K562 (cell line): ENCODE measurements at regions not wholly inside any gene's neighbourhood (a gene's known extent, or its start where the extent isn't known, plus 50 kb on each side); places are given as distances from the start of the nearest gene placed in this dataset.

Source experiments
- ATAC-seq: fragments of 200-7000 bp; cut with Tn5 transposase; 3 replicates; pipeline ENCODE4 v1.9.1; 2020; ENCODE audit warnings: moderate library complexity
- BruUV-seq: library from RNA; stranded (reverse); fragments of 400-500 nt; replicated peaks from 2 replicates; lab custom pipeline; 2021; lab: Mats Ljungman, UMichigan
- CTCF ChIA-PET: fragments of 300-600 bp; formaldehyde crosslinking; extraction: SDS; loops from one replicate; lab custom pipeline; 2021; ENCODE audit warnings: low intra/inter-chr PET ratio; lab: Yijun Ruan, JAX
- POLR2A ChIA-PET: fragments of 300-600, 350-650 bp; sonication (Branson Sonifier 250); formaldehyde crosslinking; extraction: SDS; loops from one replicate; lab custom pipeline; 2021; ENCODE audit warnings: antibody characterized with exemption, inconsistent platforms; lab: Yijun Ruan, JAX
- DNase-seq, 4 experiments: peaks; one replicate each; pipeline versions ENCODE4 v3.0.0 to v3.0.0-alpha.2; 2011 to 2018; ENCODE audit warnings: low spot score in 3 of 4, mixed read lengths in 3 of 4; ENCODE audit errors: extremely low read depth in 1 of 4
- FAIRE-seq: peaks from 2 replicates; lab custom pipeline; 2011; peaks lifted over from hg19 to GRCh38; lab: Jason Lieb, UNC
- H2AFZ ChIP-seq: 2 replicates; pipeline ENCODE4 v1.6.0; 2011; ENCODE audit warnings: low read depth, low read length, control low read depth, inconsistent platforms
- H3K27ac ChIP-seq: fragments of 200-600 bp; 3 replicates; pipeline ENCODE4 v1.8.0; 2011; ENCODE audit warnings: low read depth, mild to moderate bottlenecking, control low read depth, inconsistent platforms, low read length, moderate library complexity, mixed read lengths; ENCODE audit errors: extremely low read depth
- H3K27me3 ChIP-seq, 2 experiments: fragments of 300-600 bp in 1 of 2; 2 replicates in 1 of 2; 3 replicates in 1 of 2; pipeline versions ENCODE4 v1.6.0 to v1.8.0; 2011; ENCODE audit warnings: inconsistent platforms in 2 of 2, low read length in 2 of 2, mild to moderate bottlenecking in 1 of 2, mixed read lengths in 1 of 2, moderate library complexity in 1 of 2; ENCODE audit not compliant: control insufficient read depth in 2 of 2, insufficient read depth in 2 of 2
- H3K36me3 ChIP-seq: fragments of 300-600 bp; 3 replicates; pipeline ENCODE4 v1.8.0; 2011; ENCODE audit warnings: mild to moderate bottlenecking, low read length, inconsistent platforms; ENCODE audit not compliant: control insufficient read depth, insufficient read depth
- H3K4me1 ChIP-seq, 2 experiments: fragments of 200-600 bp in 1 of 2; replicated peaks in 1 of 2; 2 replicates in 1 of 2; 3 replicates in 1 of 2; pipeline versions ENCODE4 v1.5.1 to v1.8.0; 2011; ENCODE audit warnings: inconsistent platforms in 2 of 2, low read length in 2 of 2, mild to moderate bottlenecking in 1 of 2, mixed read lengths in 1 of 2, moderate library complexity in 1 of 2; ENCODE audit not compliant: control insufficient read depth in 2 of 2, insufficient read depth in 2 of 2
- H3K4me2 ChIP-seq: 2 replicates; pipeline ENCODE4 v1.6.1; 2011; ENCODE audit warnings: low read length, control low read depth, inconsistent platforms, mixed read lengths; ENCODE audit not compliant: insufficient read depth
- H3K4me3 ChIP-seq: fragments of 200-600 bp; sonication (generic), shearing (Covaris generic); 2 replicates; pipeline ENCODE4 v1.5.1; 2016; ENCODE audit warnings: control low read depth, inconsistent platforms
- H3K79me2 ChIP-seq: fragments of 200-600 bp; 3 replicates; pipeline ENCODE4 v1.8.0; 2011; ENCODE audit warnings: low read length, inconsistent platforms; ENCODE audit not compliant: control insufficient read depth, insufficient read depth
- H3K9ac ChIP-seq, 2 experiments: 2 replicates each; pipeline versions ENCODE4 v1.6.0 to v1.6.1; 2011; ENCODE audit warnings: low read depth in 2 of 2, low read length in 2 of 2, control low read depth in 1 of 2, inconsistent platforms in 1 of 2, mild to moderate bottlenecking in 1 of 2, mixed read lengths in 1 of 2; ENCODE audit not compliant: insufficient read depth in 1 of 2
- H3K9me1 ChIP-seq: one replicate; pipeline ENCODE4 v1.6.0; 2011; ENCODE audit warnings: inconsistent platforms, mild to moderate bottlenecking, low read length, moderate library complexity; ENCODE audit not compliant: control insufficient read depth, insufficient read depth
- H3K9me3 ChIP-seq: replicated peaks from 2 replicates; pipeline ENCODE4 v1.5.1; 2011; ENCODE audit warnings: low read depth, low read length, inconsistent platforms; ENCODE audit not compliant: control insufficient read depth, insufficient read depth
- H4K20me1 ChIP-seq: replicated peaks from 2 replicates; pipeline ENCODE4 v1.6.1; 2011; ENCODE audit warnings: low read length, inconsistent platforms, mixed read lengths; ENCODE audit not compliant: control insufficient read depth, insufficient read depth
- ARHGAP35 ChIP-seq: fragments of 450-650 bp; IDR thresholded peaks from 2 replicates; pipeline ENCODE4 v1.6.1; 2018; ENCODE audit not compliant: partially characterized antibody
- GABPA ChIP-seq: fragments of 200-800 bp; sonication (Bioruptor generic); conservative IDR thresholded peaks from 2 replicates; pipeline ENCODE4 v1.6.1; 2016; ENCODE audit warnings: low read depth, missing genetic modification characterization, missing compliant biosample characterization
- MAFK ChIP-seq: IDR thresholded peaks from 2 replicates; pipeline ENCODE4 v1.6.1; 2011; ENCODE audit warnings: low read length, improper control_type of control experiment
- PHB2 ChIP-seq: fragments of 450-650 bp; IDR thresholded peaks from 2 replicates; pipeline ENCODE4 v1.6.1; 2017; ENCODE audit warnings: low read depth
- SAFB ChIP-seq: fragments of 200-400 bp; formaldehyde crosslinking; IDR thresholded peaks from 2 replicates; pipeline ENCODE4 v1.6.1; 2017; ENCODE audit warnings: low read depth, low read length, borderline replicate concordance
- SIX5 ChIP-seq, 2 experiments: IDR thresholded peaks; 2 replicates each; pipeline ENCODE4 v1.6.1; 2011; ENCODE audit warnings: low read length in 2 of 2, borderline replicate concordance in 1 of 2, low read depth in 1 of 2, mild to moderate bottlenecking in 1 of 2, moderate library complexity in 1 of 2; ENCODE audit not compliant: insufficient read depth in 1 of 2
- SMARCC2 ChIP-seq: fragments of 450-650 bp; IDR thresholded peaks from 2 replicates; pipeline ENCODE4 v1.6.1; 2017; ENCODE audit warnings: antibody characterized with exemption, moderate library complexity, mild to moderate bottlenecking, low read depth
- SRSF1 ChIP-seq: fragments of 200-400 bp; formaldehyde crosslinking; IDR thresholded peaks from 2 replicates; pipeline ENCODE4 v1.6.1; 2017; ENCODE audit warnings: mild to moderate bottlenecking, low read depth, low read length, moderate library complexity
- TSC22D4 ChIP-seq: fragments of 450-650 bp; IDR thresholded peaks from 2 replicates; pipeline ENCODE4 v1.6.1; 2016; ENCODE audit warnings: missing genetic modification characterization, missing biosample characterization, control low read depth
- WGBS: fragments of 100-300 bp; shearing (Covaris generic); methylation state at CpG from one replicate; pipeline ENCODE4 v1.1.6; 2016; ENCODE audit warnings: low coverage, mixed read lengths; ENCODE audit not compliant: insufficient coverage; ENCODE audit errors: missing lambda C conversion rate; 5-methylcytosine and 5-hydroxymethylcytosine counted together
- in situ Hi-C: fragments of 300-500 bp; cut with MboI; formaldehyde crosslinking; loops from 4 replicates; pipeline ENCODE4 v1.15.0; 2018; ENCODE audit warnings: inconsistent platforms, mixed read lengths
- intact Hi-C: fragments of 100-400 bp; cut with micrococcal nuclease; formaldehyde crosslinking; loops from 2 replicates; pipeline ENCODE4 v1.14.2; 2022

DNA sequence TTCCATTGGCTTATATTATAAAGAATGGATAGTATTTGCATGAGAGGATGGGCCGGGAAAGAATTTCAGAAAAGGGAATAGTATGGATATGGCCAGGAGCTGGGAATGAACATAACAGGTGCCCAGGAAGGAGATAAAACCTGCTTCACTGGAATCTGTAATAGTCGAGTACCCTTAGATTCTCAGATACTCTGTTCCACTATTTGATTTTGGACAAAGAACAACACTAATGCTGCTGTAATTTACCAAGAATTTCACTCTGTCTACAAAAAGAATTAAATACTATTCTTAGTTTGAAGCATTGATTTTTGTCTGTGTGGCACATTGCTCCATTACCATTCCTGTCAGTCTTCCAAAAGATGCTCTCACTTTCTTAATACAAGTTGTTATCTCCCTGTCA lies 718.2 kb upstream of the LRRN3 start:
- in situ Hi-C loops (no loop called here), intact Hi-C loops (no loop called here)
- ChIA-PET CTCF (no interaction called here), POLR2A (no interaction called here)
- DNase-seq (no peak), FAIRE-seq (no peak), ATAC-seq (no peak)
- H3K79me2 ChIP-seq: no peaks in the 10 kb centered on the region
- no TSS peak for BruUV-seq
- no peak overlapping the region for H3K9ac ChIP-seq
- no peaks in the 10 kb centered on the region for H3K36me3 ChIP-seq
- no peak overlapping the region for H3K27ac ChIP-seq
- H2AFZ ChIP-seq: no peak overlapping the region
- H3K4me2 ChIP-seq: no peak overlapping the region
- TF ChIP-seq SMARCC2 (no peak), GABPA (no peak), TSC22D4 (tag) (no peak), PHB2 (no peak), SAFB (no peak), MAFK (no peak), SIX5 (IDR thresholded peaks at IDR 0.05; ENCODE audit: borderline replicate concordance in 1 of 2, insufficient read depth in 1 of 2, low read depth in 1 of 2, low read length in 2 of 2) (no peak), ARHGAP35 (no peak), SRSF1 (no peak)
- H3K9me3 ChIP-seq: no peaks in the 10 kb centered on the region
- H3K9me1 ChIP-seq: no peaks in the 10 kb centered on the region
- WGBS: 0% methylated on average over 2 of the region's 2 CpGs
- no peaks in the 10 kb centered on the region for H3K4me1 ChIP-seq
- H3K4me3 ChIP-seq: no peak overlapping the region
- no peaks in the 10 kb centered on the region for H4K20me1 ChIP-seq
- no peaks in the 10 kb centered on the region for H3K27me3 ChIP-seq
